H1 (cell line): ENCODE measurements at regions not wholly inside any gene's neighbourhood (a gene's known extent, or its start where the extent isn't known, plus 50 kb on each side); places are given as distances from the start of the nearest gene placed in this dataset.

Source experiments
- CTCF ChIA-PET: fragments of 300-600 bp; sonication (Branson Sonifier 250); formaldehyde crosslinking; loops from one replicate; lab custom pipeline; 2021; ENCODE audit not compliant: partially characterized antibody; lab: Charles Lee
- POLR2A ChIA-PET: fragments of 300-600 bp; sonication (Branson Sonifier 250); formaldehyde crosslinking; loops from one replicate; lab custom pipeline; 2021; ENCODE audit warnings: inconsistent platforms; ENCODE audit not compliant: partially characterized antibody; lab: Charles Lee
- DNase-seq, 2 experiments: peaks; one replicate each; pipeline versions ENCODE4 v3.0.0 to v3.0.0-alpha.2; 2010 to 2022; ENCODE audit warnings: low spot score in 2 of 2, low read depth in 1 of 2, mixed read lengths in 1 of 2
- FAIRE-seq: peaks from 2 replicates; lab custom pipeline; 2011; peaks lifted over from hg19 to GRCh38; lab: Jason Lieb, UNC
- H2AFZ ChIP-seq: 2 replicates; pipeline ENCODE4 v1.8.1; 2012; ENCODE audit warnings: low read length, inconsistent platforms
- H2AK5ac ChIP-seq: 2 replicates; pipeline ENCODE4 v1.6.1; 2013; ENCODE audit warnings: low read depth, low read length
- H2BK120ac ChIP-seq: replicated peaks from 2 replicates; pipeline ENCODE3; 2013; ENCODE audit warnings: low read depth, low read length, inconsistent platforms
- H2BK12ac ChIP-seq: 2 replicates; pipeline ENCODE4 v1.6.1; 2013; ENCODE audit warnings: low read depth, low read length
- H2BK15ac ChIP-seq: 2 replicates; pipeline ENCODE4 v1.6.1; 2013; ENCODE audit warnings: low read length
- H2BK20ac ChIP-seq: 2 replicates; pipeline ENCODE4 v1.6.1; 2013; ENCODE audit warnings: low read length
- H2BK5ac ChIP-seq: 2 replicates; pipeline ENCODE4 v1.6.1; 2013; ENCODE audit warnings: low read depth, low read length
- H3K14ac ChIP-seq: 2 replicates; pipeline ENCODE4 v1.6.1; 2013; ENCODE audit warnings: inconsistent platforms; ENCODE audit not compliant: insufficient read length
- H3K18ac ChIP-seq: 2 replicates; pipeline ENCODE4 v1.6.1; 2013; ENCODE audit warnings: low read length; ENCODE audit errors: extremely low read depth
- H3K23ac ChIP-seq: 2 replicates; pipeline ENCODE4 v1.6.1; 2013; ENCODE audit warnings: inconsistent platforms; ENCODE audit not compliant: insufficient read length
- H3K23me2 ChIP-seq: 2 replicates; pipeline ENCODE4 v1.6.1; 2013; ENCODE audit warnings: low read depth, low read length
- H3K27ac ChIP-seq: 2 replicates; pipeline ENCODE4 v1.6.1; 2011; ENCODE audit warnings: low read depth, low read length, inconsistent platforms
- H3K27me3 ChIP-seq, 4 experiments: replicated peaks in 1 of 4; 1 replicate in 1 of 4; 2 replicates in 3 of 4; pipeline versions ENCODE4 v1.6.1 to v1.8.1; 2011 to 2013; ENCODE audit warnings: low read length in 3 of 4, mild to moderate bottlenecking in 3 of 4, inconsistent platforms in 2 of 4, mixed read lengths in 2 of 4, moderate library complexity in 1 of 4; ENCODE audit not compliant: control insufficient read depth in 3 of 4, insufficient read depth in 3 of 4; ENCODE audit errors: extremely low read depth in 1 of 4
- H3K36me3 ChIP-seq, 4 experiments: 2 replicates each; pipeline versions ENCODE4 v1.6.1 to v1.8.1; 2011 to 2013; ENCODE audit warnings: mild to moderate bottlenecking in 4 of 4, low read length in 3 of 4, moderate library complexity in 2 of 4, control low read depth in 1 of 4, inconsistent platforms in 1 of 4; ENCODE audit not compliant: insufficient read depth in 4 of 4, control insufficient read depth in 2 of 4
- H3K4ac ChIP-seq: replicated peaks from 2 replicates; pipeline ENCODE3; 2013; ENCODE audit warnings: low read length, low read depth, mixed read lengths, inconsistent platforms; ENCODE audit not compliant: insufficient read length
- H3K4me1 ChIP-seq, 4 experiments: replicated peaks in 1 of 4; 1 replicate in 1 of 4; 2 replicates in 3 of 4; pipeline versions ENCODE4 v1.6.1 to v1.8.1; 2011 to 2013; ENCODE audit warnings: low read length in 3 of 4, inconsistent platforms in 2 of 4, mixed read lengths in 1 of 4; ENCODE audit not compliant: insufficient read depth in 4 of 4, control insufficient read depth in 3 of 4
- H3K4me2 ChIP-seq, 2 experiments: 2 replicates each; pipeline versions ENCODE4 v1.6.1 to v1.8.1; 2011 to 2013; ENCODE audit warnings: low read depth in 2 of 2, low read length in 2 of 2, control low read depth in 1 of 2, inconsistent platforms in 1 of 2, mild to moderate bottlenecking in 1 of 2; ENCODE audit not compliant: insufficient read depth in 1 of 2
- H3K4me3 ChIP-seq, 4 experiments: fragments of 200-600, 300-600 bp in 1 of 4; sonication (generic), shearing (Covaris generic), sonication (Bioruptor Twin) in 1 of 4; 2 replicates each; pipeline versions ENCODE4 v1.5.1 to v1.8.1; 2011 to 2016; ENCODE audit warnings: low read length in 4 of 4, low read depth in 3 of 4, control low read depth in 2 of 4, inconsistent platforms in 2 of 4, mild to moderate bottlenecking in 2 of 4, mixed read lengths in 1 of 4, moderate library complexity in 1 of 4; ENCODE audit not compliant: insufficient read depth in 2 of 4; ENCODE audit errors: extremely low read depth in 1 of 4
- H3K56ac ChIP-seq: replicated peaks from 2 replicates; pipeline ENCODE3; 2013; ENCODE audit warnings: low read depth, mild to moderate bottlenecking, mixed read lengths, low read length, inconsistent platforms; ENCODE audit not compliant: insufficient read length
- H3K79me1 ChIP-seq: 2 replicates; pipeline ENCODE4 v1.6.1; 2013; ENCODE audit warnings: low read depth, low read length, control low read depth
- H3K79me2 ChIP-seq, 2 experiments: 2 replicates each; pipeline versions ENCODE4 v1.6.1 to v1.8.1; 2012 to 2013; ENCODE audit warnings: low read length in 2 of 2, mild to moderate bottlenecking in 2 of 2, inconsistent platforms in 1 of 2; ENCODE audit not compliant: insufficient read depth in 2 of 2, control insufficient read depth in 1 of 2
- H3K9ac ChIP-seq, 4 experiments: replicated peaks in 1 of 4; 1 replicate in 1 of 4; 2 replicates in 3 of 4; pipeline versions ENCODE4 v1.6.1 to v1.8.1; 2011 to 2013; ENCODE audit warnings: low read depth in 3 of 4, low read length in 3 of 4, control low read depth in 2 of 4, mild to moderate bottlenecking in 2 of 4, moderate library complexity in 2 of 4, inconsistent platforms in 1 of 4; ENCODE audit errors: extremely low read depth in 1 of 4
- H3K9me3 ChIP-seq, 2 experiments: 2 replicates each; pipeline versions ENCODE4 v1.6.1 to v1.8.1; 2012 to 2013; ENCODE audit warnings: mild to moderate bottlenecking in 2 of 2, moderate library complexity in 2 of 2, control low read depth in 1 of 2, inconsistent platforms in 1 of 2, low read depth in 1 of 2, low read length in 1 of 2, mixed read lengths in 1 of 2; ENCODE audit not compliant: insufficient read depth in 2 of 2
- H4K20me1 ChIP-seq, 2 experiments: replicated peaks in 1 of 2; 2 replicates each; pipeline versions ENCODE3 to v1.8.1; 2011 to 2013; ENCODE audit warnings: inconsistent platforms in 2 of 2, low read length in 2 of 2, mild to moderate bottlenecking in 1 of 2; ENCODE audit not compliant: insufficient read depth in 2 of 2, control insufficient read depth in 1 of 2
- H4K5ac ChIP-seq: 2 replicates; pipeline ENCODE4 v1.6.1; 2013; ENCODE audit warnings: low read length, low read depth, mixed read lengths, inconsistent platforms; ENCODE audit not compliant: insufficient read length
- H4K8ac ChIP-seq: 2 replicates; pipeline ENCODE4 v1.8.0; 2013; ENCODE audit warnings: mild to moderate bottlenecking, moderate library complexity, low read length, inconsistent platforms; ENCODE audit not compliant: insufficient read depth; ENCODE audit errors: extremely low read depth
- H4K91ac ChIP-seq: replicated peaks from 2 replicates; pipeline ENCODE3; 2013; ENCODE audit warnings: low read length, mixed read lengths, inconsistent platforms; ENCODE audit not compliant: insufficient read length
- CBX8 ChIP-seq: fragments of 300-800, 300-1000 bp; sonication (generic); IDR thresholded peaks from 2 replicates; pipeline ENCODE4 v1.7.1; 2016; ENCODE audit warnings: low read depth, low read length, borderline replicate concordance
- CHD1 ChIP-seq: IDR thresholded peaks from 2 replicates; pipeline ENCODE4 v1.6.1; 2012; ENCODE audit warnings: low read depth, low read length, improper control_type of control experiment
- EGR1 ChIP-seq: IDR thresholded peaks from 2 replicates; pipeline ENCODE4 v1.6.1; 2011; ENCODE audit warnings: low read depth, low read length, borderline replicate concordance
- FOSL1 ChIP-seq: IDR thresholded peaks from 2 replicates; pipeline ENCODE4 v1.6.1; 2011; ENCODE audit warnings: mild to moderate bottlenecking, low read depth, low read length, moderate library complexity; ENCODE audit not compliant: insufficient read depth
- HDAC2 ChIP-seq, 2 experiments: fragments of 300-600 bp in 1 of 2; sonication (generic) in 1 of 2; IDR thresholded peaks; 2 replicates each; pipeline ENCODE4 v1.6.1; 2011 to 2012; ENCODE audit warnings: low read depth in 2 of 2, low read length in 2 of 2, mild to moderate bottlenecking in 2 of 2, moderate library complexity in 2 of 2, borderline replicate concordance in 1 of 2, inconsistent platforms in 1 of 2
- NRF1 ChIP-seq: IDR thresholded peaks from 2 replicates; pipeline ENCODE4 v1.6.1; 2011; ENCODE audit warnings: mild to moderate bottlenecking, low read depth, low read length, improper control_type of control experiment
- POU5F1 ChIP-seq: IDR thresholded peaks from 2 replicates; pipeline ENCODE4 v1.6.1; 2011; ENCODE audit warnings: low read depth, mild to moderate bottlenecking, low read length, moderate library complexity
- SIN3A ChIP-seq, 2 experiments: IDR thresholded peaks in 1 of 2; conservative IDR thresholded peaks in 1 of 2; 2 replicates each; pipeline ENCODE4 v1.6.1; 2011 to 2012; ENCODE audit warnings: low read length in 2 of 2, improper control_type of control experiment in 1 of 2, low read depth in 1 of 2, mild to moderate bottlenecking in 1 of 2
- SIRT6 ChIP-seq: IDR thresholded peaks from one replicate; pipeline ENCODE4 v1.7.1; 2012; ENCODE audit warnings: low read length, inconsistent platforms
- TAF7 ChIP-seq: optimal IDR thresholded peaks from 2 replicates; pipeline ENCODE3; 2011; ENCODE audit warnings: low read depth, mild to moderate bottlenecking, inconsistent platforms, low read length, moderate library complexity, borderline replicate concordance
- USF2 ChIP-seq: IDR thresholded peaks from 2 replicates; pipeline ENCODE4 v1.6.1; 2011; ENCODE audit warnings: low read length, improper control_type of control experiment
- YY1 ChIP-seq: IDR thresholded peaks from 2 replicates; pipeline ENCODE4 v1.6.1; 2011; ENCODE audit warnings: low read depth, mild to moderate bottlenecking, low read length
- WGBS, 2 experiments: shearing (Covaris generic) in 1 of 2; methylation state at CpG; one replicate each; pipeline versions ENCODE4 v1.1.6 to v1.1.7; 2013 to 2015; ENCODE audit warnings: low lambda C conversion rate in 2 of 2, mixed read lengths in 2 of 2, inconsistent platforms in 1 of 2, low coverage in 1 of 2, missing lambda C conversion rate in 1 of 2; ENCODE audit not compliant: insufficient replicate concordance in 2 of 2, insufficient coverage in 1 of 2, insufficient read length in 1 of 2; ENCODE audit errors: extremely low coverage in 1 of 2, missing lambda C conversion rate in 1 of 2; 5-methylcytosine and 5-hydroxymethylcytosine counted together

DNA sequence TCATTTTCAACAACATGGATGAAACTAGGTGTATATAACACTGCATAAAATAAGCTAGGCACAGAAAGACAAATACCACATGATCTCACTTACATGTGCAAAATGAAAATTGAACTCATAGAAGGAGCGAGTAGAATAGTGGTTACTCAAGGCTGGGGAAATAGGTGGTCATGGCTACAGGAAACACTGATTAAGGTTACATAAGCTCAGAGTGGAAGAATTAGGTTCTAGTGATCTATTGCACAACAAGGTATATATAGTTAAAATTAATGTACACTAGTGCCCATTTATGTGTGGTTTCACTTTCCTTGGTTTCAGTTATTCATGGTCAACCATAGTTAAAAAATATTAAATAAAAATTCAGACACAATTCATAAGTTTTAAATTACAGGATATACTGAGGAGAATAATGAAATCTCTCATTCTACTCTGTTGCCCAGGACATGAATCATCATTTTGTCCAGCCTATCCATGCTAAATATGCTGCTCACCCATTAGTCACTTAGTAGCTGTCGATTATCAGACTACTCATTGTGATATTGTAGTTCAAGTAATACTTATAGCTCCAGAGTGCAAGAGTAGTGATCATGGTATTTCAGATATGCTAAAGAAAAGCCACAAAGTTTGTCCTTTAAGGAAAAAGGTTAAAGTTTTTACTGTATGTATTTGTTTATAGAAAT is 1530.9 kb upstream of the LRRTM1 start:
- Histone ChIP-seq H4K8ac (no peak overlapping the region), H3K56ac (no peak overlapping the region), H3K27ac (no peak overlapping the region), H4K91ac (no peak overlapping the region), H3K27me3 (no peaks in the 10 kb centered on the region), H3K4me1 (no peaks in the 10 kb centered on the region), H2BK12ac (no peak overlapping the region), H4K5ac (no peak overlapping the region), H3K18ac (no peak overlapping the region), H3K79me2 (no peaks in the 10 kb centered on the region), H2AK5ac (no peak overlapping the region), H3K36me3 (no peaks in the 10 kb centered on the region), H3K9me3 (peaks cover 0 to 4% of the 10 kb centered on the region in 2 experiments; a peak in 1 of 4 replicates), H4K20me1 (no peaks in the 10 kb centered on the region), H2BK20ac (no peak overlapping the region), H3K14ac (no peak overlapping the region), H3K79me1 (no peaks in the 10 kb centered on the region), H2BK15ac (no peak overlapping the region), H3K9ac (no peak overlapping the region), H3K4me3 (no peak overlapping the region), H3K23me2 (no peaks in the 10 kb centered on the region), H2BK120ac (no peak overlapping the region), H3K4me2 (no peak overlapping the region), H2BK5ac (no peak overlapping the region), H2AFZ (no peak overlapping the region), H3K4ac (no peak overlapping the region), H3K23ac (no peak overlapping the region)
- FAIRE-seq (no peak), DNase-seq (no peak)
- POLR2A ChIA-PET, result no interaction called here
- WGBS, 2 experiments, result 89% methylated on average over 2 of the region's 2 CpGs; no CpG with 5 or more reads in 1 of the 2 experiments
- CTCF ChIA-PET, result no interaction called here
- TF ChIP-seq YY1 (no peak), TAF7 (no peak), CBX8 (no peak), SIRT6 (no peak), CHD1 (no peak), FOSL1 (no peak), NRF1 (no peak), HDAC2 (IDR thresholded peaks at IDR 0.05; ENCODE audit: borderline replicate concordance in 1 of 2, low read depth in 2 of 2, low read length in 2 of 2) (no peak), USF2 (no peak), POU5F1 (no peak), EGR1 (no peak), SIN3A (conservative IDR thresholded peaks at IDR 0.05 in 1 of 2, IDR thresholded peaks at IDR 0.05 in 1 of 2; ENCODE audit: low read depth in 1 of 2, low read length in 2 of 2) (no peak)
